WI38 (cell line): ENCODE measurements at regions not wholly inside any gene's neighbourhood (a gene's known extent, or its start where the extent isn't known, plus 50 kb on each side); places are given as distances from the start of the nearest gene placed in this dataset.

Experiments used
- H3K4me3 ChIP-seq: 2 replicates; pipeline ENCODE4 v1.5.1; 2011; ENCODE audit warnings: low read depth, mild to moderate bottlenecking, control low read depth, low read length
- TF ChIP-seq, protein P1 (sequence below): IDR thresholded peaks from 2 replicates; pipeline ENCODE4 v1.5.1; 2012; ENCODE audit warnings: low read depth, mild to moderate bottlenecking, control low read depth, low read length

DNA sequence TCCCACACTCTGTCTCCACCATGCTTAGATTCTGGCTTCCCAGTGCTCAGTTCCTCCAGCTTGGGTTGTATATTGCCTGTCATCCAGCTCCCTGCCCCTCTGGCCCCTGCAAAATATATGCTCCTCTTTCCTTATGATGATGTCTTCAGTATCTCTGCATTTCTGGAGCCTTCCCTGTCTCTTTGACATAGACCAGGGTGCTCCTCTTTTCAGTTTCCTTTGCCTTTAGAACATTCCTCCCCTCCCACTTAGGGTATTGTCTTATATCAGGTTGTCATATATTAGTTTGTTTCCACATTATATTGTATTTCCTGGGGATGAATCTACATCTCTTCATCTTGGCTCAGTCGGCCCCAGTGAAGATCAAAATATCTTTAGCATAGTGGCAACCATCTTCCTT is 526.4 kb downstream of the MID1IP1 start:
- H3K4me3 ChIP-seq, result no peak overlapping the region
- TF ChIP-seq, protein P1, sequence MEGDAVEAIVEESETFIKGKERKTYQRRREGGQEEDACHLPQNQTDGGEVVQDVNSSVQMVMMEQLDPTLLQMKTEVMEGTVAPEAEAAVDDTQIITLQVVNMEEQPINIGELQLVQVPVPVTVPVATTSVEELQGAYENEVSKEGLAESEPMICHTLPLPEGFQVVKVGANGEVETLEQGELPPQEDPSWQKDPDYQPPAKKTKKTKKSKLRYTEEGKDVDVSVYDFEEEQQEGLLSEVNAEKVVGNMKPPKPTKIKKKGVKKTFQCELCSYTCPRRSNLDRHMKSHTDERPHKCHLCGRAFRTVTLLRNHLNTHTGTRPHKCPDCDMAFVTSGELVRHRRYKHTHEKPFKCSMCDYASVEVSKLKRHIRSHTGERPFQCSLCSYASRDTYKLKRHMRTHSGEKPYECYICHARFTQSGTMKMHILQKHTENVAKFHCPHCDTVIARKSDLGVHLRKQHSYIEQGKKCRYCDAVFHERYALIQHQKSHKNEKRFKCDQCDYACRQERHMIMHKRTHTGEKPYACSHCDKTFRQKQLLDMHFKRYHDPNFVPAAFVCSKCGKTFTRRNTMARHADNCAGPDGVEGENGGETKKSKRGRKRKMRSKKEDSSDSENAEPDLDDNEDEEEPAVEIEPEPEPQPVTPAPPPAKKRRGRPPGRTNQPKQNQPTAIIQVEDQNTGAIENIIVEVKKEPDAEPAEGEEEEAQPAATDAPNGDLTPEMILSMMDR, result no peak

DNA sequence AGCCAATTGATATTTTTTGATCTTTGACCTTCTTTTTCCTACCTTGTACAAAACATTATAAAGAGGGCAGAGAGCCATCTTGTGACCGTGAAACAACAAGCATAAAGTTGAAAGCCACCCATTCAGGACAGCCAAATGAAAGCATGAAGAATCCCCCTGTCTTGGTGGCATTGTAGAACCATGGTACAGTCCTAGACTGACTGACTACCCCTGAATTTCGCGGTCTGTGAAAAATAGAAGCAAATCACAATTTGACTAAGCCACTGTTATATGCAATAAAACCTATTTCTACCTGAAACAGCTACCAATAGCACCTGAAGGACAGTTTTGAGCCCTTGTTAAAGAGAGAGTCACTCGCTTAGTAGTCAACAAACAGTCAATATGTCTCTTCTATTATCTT is 527.4 kb downstream of the MID1IP1 start:
- TF ChIP-seq, protein P1, result no peak
- no peak overlapping the region for H3K4me3 ChIP-seq

DNA sequence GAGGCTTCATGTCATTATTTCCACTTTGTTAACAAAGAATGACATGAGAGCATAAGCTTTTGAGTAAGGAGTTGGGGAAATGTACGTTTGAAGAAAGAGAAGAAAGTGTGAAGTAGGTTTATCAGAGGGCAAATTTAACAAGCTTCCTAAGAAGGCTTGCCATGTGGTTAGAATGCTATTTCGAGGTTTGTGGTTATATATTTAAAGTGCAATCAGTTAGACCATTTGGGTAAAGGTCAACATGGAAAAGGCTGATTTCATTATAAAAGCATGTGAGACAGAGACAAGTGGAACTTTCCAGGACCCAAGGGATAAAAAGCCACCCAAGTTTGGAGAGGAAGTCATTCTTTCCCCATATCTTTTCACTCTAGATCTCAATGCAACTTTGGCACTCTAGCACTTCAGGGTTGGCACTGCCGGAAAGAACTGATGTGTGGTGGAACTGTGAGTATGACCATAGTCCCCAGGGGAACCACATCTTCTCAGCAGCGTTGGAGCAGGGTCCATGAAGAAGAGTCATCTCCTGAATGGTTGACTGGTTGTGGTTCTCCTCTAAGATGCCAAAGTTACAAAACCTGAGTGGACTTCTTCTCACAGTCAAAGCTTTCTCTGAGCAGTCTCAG is 529.9 kb downstream of the MID1IP1 start:
- no peak overlapping the region for H3K4me3 ChIP-seq
- TF ChIP-seq, protein P1, result no peak

DNA sequence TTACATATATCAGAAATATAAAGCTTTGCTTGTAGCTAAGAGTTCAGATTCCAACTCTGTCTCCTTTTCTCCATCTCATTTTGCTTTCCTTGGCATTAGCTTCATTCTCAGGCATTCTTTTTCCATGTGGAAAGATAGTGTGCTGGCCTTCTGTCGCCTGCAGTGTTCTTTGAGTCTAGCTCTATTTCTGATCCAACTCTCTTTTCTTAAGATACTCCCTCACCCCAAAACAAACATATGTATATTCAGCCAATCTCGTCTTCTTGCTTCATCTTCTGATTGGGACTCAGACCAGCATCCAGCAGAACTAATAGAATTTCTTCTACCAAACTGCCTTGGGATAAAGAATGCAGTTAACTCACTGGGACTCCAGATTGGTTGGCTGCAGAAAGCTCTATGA is 532.2 kb downstream of the MID1IP1 start:
- no peak overlapping the region for H3K4me3 ChIP-seq
- TF ChIP-seq, protein P1, result no peak

DNA sequence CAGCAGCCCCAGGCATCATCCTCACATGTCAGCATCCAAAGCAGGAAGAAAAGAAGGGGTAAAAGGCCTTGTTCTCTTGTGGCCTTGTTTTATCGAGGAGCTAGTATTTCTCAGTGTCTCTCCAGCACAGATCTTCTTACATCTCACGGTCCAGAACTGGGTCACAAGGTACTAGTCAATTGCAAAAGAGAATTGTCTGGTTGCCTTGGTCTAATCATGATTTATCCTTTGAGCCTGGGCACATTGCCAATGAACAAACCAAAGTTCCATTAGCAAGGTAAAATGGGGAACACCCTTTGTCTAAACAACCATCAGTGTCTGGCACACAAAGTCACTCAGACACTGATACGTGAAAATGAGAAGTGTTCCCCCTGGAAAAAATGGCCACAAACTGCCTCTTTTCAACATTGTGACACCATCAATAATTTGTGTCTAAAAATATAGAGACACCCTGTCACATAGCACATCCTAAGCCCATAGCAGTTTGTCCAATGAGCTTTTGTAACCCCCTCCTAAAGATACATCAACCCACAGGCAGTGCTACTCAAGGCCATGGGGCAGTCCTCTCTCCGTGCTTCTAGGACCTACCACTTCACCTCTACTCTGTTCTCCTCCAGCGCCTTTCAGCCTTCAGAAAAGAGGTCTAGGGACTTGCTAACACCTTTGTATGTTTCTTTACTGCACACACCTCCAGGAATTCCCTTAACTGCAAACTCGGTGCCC is 534.4 kb downstream of the MID1IP1 start:
- H3K4me3 ChIP-seq, result no peak overlapping the region
- TF ChIP-seq, protein P1, result no peak

DNA sequence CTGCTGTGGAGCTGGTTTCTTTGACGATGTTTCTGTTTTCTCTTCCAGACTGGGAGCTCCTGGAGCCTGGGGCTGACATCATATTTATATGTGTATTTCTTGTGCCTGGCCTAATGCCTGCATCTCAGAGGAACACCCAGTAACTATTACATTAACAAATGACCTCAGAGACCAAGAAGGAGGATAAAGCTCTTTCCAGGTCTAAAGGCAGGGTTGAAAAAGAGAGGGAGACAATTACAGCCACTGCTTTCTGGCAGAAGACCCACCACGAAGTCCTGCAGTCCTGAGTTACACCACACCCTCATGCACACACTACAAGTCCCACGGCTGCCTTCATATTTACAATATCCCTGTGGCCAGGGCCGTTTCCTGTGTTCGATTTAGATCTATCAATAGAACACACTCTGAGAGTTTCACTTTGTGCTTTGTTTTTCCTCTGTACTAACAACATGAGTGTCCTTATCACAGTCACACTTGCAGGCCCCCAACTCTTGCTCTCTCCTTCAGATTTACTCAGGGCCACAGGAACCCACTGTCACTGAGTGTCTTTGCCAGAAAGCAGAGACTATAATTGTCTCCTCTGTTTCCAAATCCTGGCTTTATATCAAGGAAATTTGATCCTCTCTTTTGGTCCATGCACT is 535.5 kb downstream of the MID1IP1 start:
- TF ChIP-seq, protein P1, result no peak

DNA sequence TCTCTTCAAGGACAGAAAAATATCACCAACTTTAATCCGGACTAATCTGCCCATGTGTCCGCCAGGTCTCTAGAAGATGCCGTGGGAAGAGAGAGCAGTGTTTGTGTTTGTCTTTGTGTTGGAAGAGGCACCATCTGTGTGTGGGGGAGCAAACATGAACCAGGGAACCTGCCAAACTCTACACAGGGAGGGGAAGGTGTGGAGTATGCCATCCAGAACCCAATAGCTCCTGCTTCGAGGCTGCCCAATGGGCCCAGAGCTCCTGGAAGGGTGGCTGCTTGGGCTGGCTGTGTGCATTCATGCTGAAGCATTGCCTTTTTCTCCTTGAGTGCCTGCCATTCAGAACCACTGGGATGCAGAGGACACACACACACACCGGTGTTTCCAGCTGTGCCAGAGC is 536.2 kb downstream of the MID1IP1 start:
- TF ChIP-seq, protein P1, result no peak
- no peak overlapping the region for H3K4me3 ChIP-seq

More for the DNA sequence above, 535.5 kb downstream of the MID1IP1 start:
- H3K4me3 ChIP-seq, result no peak overlapping the region
